ENCODE measurements at regions not wholly inside any gene's neighbourhood (a gene's known extent, or its start where the extent isn't known, plus 50 kb on each side); places are given as distances from the start of the nearest gene placed in this dataset.

DNA sequence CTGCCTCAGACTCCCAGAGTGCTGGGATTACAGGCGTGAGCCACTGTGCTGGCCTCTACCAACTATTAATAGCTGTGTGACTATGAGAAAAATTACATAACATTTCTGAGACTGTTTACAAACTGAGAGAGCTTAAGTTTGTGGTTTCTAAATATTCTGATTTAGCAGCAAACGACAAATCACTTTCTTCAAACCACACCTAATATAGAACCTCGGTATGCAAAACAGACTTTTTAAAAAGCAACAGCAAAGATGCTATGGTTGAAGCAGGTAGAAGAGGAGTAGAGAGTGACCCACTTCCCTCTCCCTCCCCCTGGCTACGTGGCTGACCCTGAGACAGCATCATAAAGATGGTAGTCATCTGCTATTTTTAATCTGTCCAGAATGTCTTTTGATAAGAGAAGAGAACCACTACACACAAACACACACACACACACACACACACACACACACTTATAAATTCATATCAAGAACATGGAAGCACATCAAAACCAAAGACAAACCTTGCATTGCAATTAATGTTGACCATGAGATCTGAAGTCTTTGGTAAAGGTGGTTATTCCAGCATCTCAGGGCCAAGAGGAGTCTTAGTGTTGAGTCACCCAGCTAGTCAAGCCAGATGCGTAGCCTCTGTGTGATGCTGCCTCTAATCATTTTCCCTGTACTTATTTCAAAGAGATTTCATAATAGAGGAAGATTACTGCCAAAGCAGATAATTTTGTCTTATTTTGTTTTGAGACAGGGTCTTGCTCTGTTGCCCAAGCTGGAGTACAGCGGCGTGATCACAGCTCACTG, 58.1 kb upstream of the TMEM215 start:
- TF ChIP-seq GATA1 (IDR thresholded peaks at IDR 0.05; ENCODE audit: low read depth, low read length) (no peak), POLR2A (IDR thresholded peaks at IDR 0.05; ENCODE audit: low read length) (no peak)
- no peak for DNase-seq

DNA sequence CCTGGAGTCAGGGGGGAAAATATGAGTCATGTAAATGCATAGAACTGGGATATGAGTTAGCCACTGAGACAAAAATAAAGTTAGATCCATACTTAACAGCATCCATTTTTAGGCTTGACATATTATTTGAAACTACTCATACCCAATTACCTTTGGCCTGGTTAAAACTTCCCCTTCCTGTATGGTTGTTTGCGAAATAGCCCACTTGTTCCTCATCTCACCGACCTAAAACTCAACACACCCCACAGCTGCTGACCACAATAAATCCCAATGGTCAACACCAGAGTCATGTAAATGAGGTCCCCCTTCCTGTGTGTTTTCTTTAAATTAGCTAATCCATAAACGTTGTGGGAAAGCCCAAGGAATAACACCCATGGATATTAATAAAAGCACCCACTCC, 55.2 kb upstream of the TMEM215 start:
- TF ChIP-seq GATA1 (IDR thresholded peaks at IDR 0.05; ENCODE audit: low read depth, low read length) (no peak), POLR2A (IDR thresholded peaks at IDR 0.05; ENCODE audit: low read length) (no peak)
- DNase-seq = no peak

Data from erythroblast (primary cell).